VCaP (cell line): ENCODE measurements at regions not wholly inside any gene's neighbourhood (a gene's known extent, or its start where the extent isn't known, plus 50 kb on each side); places are given as distances from the start of the nearest gene placed in this dataset.
A peak's percentile ranks its signal among the peaks of the same experiment; 100 is the strongest.

ENCODE experiments used
- H3K27ac ChIP-seq: fragments of 450-650 bp; 2 replicates; pipeline ENCODE4 v1.5.1; 2017
- CTCF ChIP-seq: fragments of 450-650 bp; conservative IDR thresholded peaks from 2 replicates; pipeline ENCODE4 v1.5.1; 2017; ENCODE audit warnings: mild to moderate bottlenecking, moderate library complexity

- H3K27ac ChIP-seq = no peak overlapping the region
- TF ChIP-seq CTCF = no peak
Measured at GRCh38 chr10:21032587-21033319, 135.6 kb upstream of the NEBL start.

GRCh38 chr10:21031232-21031795 is 134.2 kb upstream of the NEBL start:
- TF ChIP-seq CTCF = no peak
- H3K27ac ChIP-seq = no peak overlapping the region

DNA sequence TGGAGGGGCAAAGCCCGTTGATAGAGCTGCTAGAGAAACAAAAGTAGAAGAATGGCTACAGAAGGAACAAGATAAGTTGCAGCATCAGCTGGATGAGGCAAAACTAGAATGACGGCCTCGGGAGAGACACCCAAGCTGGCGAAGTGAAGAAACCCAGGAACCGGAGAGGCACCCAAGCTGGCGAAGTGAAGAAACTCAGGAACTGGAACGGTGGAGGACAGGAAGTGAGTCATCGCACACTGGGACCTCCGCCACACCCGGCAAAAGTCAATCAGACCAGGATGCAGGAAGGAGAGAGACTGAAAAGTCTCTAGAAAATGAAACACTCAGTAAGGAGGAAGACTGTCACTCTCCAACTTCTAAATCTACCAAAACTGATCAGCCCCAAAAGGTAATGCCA is 133.0 kb upstream of the NEBL start:
- TF ChIP-seq CTCF = no peak
- H3K27ac ChIP-seq = no peak overlapping the region

- no peak overlapping the region for H3K27ac ChIP-seq
- no peak for TF ChIP-seq CTCF
Measured at GRCh38 chr10:21022821-21023220, 125.7 kb upstream of the NEBL start.

GRCh38 chr10:21021843-21022594 is 124.9 kb upstream of the NEBL start:
- peak; percentile 25 for TF ChIP-seq CTCF
- no peak overlapping the region for H3K27ac ChIP-seq

GRCh38 chr10:21021231-21021630 is 124.1 kb upstream of the NEBL start:
- H3K27ac ChIP-seq = no peak overlapping the region
- TF ChIP-seq CTCF = no peak

DNA sequence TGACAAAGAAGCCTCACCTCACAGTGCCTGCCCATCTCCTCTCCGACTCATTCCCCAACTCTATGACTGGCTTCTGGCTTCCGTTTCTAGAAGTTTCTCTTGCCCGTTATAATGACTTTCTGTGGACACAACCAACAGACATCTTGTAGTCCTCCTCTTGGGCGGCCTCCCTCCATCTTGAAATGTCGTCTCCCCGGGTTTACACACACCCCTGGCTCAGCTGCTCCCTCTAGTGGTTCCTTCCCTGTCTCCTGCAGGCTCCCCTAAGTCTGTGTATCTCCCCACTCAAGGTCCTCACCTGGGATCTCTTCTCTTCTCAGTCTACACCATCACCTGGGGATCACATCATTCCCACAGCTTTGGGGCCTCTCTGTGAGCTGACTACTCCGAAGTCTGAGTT is 123.4 kb upstream of the NEBL start:
- no peak overlapping the region for H3K27ac ChIP-seq
- peak; percentile 36; the same call in 1 of the 2 replicates for TF ChIP-seq CTCF
